NCI-H748 (cell line): ENCODE measurements at regions not wholly inside any gene's neighbourhood (a gene's known extent, or its start where the extent isn't known, plus 50 kb on each side); places are given as distances from the start of the nearest gene placed in this dataset.
A peak's percentile ranks its signal among the peaks of the same experiment; 100 is the strongest.

Source experiments
- DNase-seq: peaks from one replicate; lab custom pipeline; 2025; ENCODE audit not compliant: unreplicated experiment; lab: John Stamatoyannopoulos, UW

DNA sequence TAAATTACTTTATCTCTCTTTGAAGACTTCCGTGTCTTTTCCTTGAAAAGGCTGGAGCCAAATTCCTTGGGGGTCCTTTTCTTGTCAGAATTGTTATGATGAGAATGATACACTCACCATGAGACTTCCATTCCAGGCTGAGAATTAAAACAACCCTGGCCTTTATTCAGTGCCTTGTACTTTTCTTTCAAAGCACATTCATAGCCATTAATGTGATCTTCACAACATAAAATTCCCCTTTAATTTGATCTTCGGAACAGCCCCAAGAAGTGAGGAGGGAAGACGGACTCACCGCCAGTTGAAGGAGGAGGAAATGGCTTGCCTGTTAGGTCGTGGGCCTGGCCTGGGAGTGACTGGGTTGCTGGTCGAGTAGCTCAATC lies 127.3 kb downstream of the DDX1 start:
- no peak for DNase-seq

DNA sequence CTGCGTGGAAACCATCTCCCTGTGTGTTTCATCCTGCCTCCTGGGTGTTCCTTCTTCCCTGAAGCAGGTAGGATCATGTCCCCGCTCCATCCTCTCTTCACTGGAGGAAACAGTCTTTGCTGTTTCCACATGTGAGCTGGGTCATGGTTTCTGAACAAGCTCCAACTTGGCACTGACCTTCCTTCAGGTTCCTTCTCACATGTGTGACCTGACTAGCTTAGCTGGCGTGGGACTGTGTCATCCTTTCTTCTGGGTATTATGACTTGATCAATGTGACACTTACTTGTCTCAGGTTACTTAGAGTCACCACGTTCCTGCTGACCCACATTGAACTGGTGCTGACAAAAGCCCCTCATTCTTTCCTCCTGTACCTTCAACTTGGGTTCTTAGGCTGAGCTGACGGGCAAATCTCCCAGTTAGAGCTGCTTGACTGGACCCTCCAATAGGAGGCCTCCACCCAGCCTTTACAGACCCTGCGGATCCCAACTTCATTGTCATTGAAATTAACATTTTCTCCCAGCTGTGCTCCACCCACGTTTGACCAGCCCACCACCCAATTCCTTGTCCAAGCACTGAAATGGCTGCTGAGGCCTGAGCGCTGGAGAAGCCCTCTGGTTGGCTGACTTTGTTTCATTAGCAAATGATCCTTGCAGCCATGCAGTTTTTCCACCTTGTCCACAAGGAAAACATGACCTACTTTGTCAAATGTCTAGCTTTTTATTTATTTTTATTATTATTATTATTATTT lies 128.1 kb downstream of the DDX1 start:
- DNase-seq, result no peak

DNA sequence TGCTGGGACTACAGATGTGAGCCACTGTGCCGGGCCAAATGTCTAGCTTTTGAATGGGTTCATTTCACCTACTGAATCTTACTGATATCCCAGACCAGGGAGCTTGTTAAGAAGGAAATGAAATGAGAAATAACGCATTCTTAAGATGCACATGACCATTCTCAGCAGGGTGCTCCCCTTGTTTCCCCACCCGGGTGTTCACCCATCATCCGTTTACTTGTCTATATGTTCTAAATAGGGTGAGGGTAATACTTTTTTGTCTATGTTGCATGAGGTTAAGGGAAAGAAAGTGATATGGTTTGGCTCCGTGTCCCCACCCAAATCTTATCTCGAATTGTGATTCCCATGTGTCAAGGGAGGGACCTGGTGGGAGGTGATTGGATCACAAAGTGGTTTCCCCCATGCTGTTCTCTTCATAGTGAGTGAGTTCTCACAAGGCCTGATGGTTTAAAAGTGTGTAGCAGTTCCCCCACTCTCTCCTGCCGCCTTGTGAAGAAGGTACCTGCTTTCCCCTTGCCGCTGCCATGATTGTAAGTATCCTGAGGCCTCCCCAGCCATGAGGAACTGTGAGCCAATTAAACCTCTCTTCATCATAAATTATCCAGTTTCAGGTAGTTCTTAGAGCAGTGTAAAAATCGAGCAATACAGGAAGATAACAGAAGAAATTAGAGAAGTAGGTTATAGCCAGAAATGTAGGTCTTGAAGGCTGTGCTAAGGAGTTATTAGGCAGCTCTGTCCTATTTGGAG lies 129.1 kb downstream of the DDX1 start:
- DNase-seq, result no peak

DNA sequence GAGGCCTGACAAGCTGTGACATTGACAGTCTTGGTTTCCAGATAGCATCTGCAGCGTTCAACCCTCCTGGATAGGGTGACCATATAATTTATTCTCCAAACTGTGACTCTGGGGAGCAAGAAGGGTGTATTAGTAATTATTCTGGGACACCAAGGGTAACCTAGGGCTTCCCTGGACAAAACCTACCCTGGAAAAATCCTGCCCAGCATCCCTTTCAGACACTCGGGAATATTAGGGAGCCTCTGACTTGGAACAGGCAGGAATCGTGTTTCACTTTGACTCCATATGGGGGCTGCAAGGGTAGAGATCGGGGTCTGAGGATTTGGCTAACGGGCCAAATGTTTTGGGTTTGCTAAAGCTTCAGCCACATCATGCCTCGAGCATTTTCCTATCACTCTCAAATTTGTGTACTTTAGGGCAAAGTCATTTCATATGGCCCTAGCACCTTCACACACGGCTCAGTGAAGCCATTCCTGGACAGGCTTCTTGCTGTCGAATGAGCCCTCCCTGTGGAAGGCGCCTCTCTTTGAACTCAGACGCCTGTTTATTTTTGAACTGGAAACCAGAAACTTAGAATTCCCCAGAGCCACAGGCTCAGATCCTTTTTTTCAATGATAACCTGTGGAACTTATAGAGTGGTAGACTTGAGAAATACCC lies 129.9 kb downstream of the DDX1 start:
- no peak for DNase-seq

DNA sequence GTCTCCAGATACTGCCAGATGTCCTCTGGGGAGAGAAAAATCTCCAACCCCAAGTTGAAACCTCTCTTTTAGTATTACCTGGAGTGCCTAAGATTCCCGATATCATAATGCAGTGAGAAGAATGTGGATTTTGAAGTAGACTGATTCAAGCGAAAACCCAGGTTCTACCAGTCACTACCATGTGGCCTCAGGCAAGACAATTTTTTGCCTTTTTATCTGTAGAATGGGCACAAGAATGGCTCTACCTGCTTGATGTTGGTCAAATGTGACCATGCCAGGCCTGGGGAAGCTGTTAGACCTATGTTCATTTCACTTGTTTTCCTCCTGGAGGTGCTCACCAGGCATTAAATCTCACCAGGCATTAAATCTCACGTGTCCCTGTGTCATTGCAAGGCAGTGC lies 131.3 kb downstream of the DDX1 start:
- DNase-seq, result no peak

DNA sequence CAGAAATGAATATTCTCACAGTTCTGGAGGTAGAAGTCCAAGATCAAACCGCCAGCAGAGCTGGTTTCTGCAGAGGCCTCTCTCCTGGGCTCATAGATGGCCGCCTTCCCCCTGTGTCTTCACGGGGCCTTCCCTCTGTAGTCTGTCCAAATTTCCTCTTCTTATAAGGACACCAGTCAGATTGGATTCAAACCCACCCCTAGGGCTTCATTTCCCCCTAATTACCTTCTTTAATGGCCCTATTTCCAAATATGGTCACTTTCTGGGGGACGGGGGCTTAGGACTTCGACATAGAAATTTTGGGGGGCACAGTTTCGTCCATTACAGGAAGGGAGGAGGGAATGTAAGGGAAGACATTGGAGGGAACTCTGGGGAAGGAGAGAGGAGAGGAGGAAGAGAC lies 132.6 kb downstream of the DDX1 start:
- no peak for DNase-seq

DNA sequence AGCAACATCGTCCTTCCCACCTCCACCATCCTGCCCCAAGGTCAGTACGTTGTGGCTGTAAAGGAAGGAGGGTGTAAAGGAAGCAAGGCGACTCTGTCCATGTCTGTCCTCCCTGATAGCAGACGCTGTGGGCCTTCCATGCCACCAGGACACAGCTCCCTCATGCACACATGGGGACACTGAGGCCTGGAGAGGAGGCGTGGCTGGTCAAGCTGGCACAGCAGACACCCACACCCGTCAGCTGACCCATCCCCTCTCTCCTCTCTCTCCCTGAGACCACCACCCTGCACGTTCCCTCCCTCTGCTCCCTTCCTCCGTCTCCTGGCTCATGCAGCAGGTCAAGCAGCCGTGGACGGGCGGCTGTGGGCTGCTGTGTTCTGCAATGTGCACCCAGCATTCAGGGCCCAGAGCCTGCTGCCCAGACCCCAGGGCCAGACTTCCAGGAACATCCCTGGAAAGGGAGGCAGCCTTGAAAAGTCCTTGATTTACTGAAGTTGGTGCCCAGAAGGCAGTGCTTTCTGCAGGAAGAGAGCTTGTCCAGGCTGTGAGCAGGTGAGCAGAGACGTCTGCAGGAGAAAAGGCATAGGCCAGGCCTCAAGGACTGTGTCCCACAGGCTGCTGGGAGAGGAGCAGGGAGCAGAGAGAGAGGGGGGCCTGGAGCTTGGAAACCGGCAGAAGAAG lies 133.6 kb downstream of the DDX1 start:
- DNase-seq, result no peak

DNA sequence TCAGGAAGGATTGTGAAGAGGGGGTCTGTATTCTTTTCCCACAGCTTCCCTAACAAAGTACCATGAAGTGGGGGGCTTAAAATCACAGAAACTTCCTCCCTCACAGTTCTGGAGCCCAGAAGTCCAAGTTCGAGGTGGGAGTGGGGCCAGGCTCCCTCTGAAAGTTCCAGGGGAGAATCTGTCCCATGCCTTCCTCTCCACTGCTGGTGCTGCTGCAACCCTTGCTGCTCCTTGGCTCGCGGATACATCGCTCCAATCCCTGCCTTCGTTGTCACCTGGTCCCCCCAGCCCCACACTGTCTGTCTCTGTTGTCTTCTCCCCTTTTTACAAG lies 134.1 kb downstream of the DDX1 start:
- no peak for DNase-seq

DNA sequence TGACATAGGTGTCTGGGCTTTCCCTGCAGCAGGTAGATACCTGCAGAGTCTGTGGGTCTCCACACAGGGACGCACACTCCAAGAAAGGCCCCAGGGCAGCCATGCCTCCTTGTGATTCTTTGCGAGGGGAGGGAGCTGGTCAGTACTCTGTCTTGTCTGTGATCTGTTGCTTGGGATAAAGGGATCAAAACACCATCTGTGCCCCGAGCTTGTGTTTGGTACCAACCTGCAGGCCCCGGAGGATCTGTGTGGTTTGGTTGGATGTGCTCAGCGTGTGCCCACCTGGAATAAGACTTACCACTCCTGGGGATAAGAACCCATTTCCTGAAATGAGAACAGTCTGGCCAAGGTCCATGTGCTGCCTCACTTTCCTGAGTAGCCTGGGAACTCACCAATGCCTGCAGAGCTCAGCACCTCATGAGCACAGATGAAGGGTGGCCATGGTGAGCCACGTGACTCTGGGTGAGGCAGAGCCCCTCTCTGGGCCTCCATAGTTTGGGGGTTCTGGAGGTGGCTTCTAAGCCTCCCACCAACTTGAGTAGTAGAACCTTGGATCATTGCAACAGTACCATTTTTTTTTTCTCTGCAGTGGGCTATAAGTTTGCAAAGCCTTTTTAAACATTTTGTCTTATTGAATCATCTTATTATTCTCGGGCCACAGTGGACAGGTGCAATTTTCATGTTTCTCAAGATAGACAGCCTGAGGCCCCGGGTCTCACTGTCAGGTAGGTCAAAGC lies 134.8 kb downstream of the DDX1 start:
- DNase-seq, result no peak

DNA sequence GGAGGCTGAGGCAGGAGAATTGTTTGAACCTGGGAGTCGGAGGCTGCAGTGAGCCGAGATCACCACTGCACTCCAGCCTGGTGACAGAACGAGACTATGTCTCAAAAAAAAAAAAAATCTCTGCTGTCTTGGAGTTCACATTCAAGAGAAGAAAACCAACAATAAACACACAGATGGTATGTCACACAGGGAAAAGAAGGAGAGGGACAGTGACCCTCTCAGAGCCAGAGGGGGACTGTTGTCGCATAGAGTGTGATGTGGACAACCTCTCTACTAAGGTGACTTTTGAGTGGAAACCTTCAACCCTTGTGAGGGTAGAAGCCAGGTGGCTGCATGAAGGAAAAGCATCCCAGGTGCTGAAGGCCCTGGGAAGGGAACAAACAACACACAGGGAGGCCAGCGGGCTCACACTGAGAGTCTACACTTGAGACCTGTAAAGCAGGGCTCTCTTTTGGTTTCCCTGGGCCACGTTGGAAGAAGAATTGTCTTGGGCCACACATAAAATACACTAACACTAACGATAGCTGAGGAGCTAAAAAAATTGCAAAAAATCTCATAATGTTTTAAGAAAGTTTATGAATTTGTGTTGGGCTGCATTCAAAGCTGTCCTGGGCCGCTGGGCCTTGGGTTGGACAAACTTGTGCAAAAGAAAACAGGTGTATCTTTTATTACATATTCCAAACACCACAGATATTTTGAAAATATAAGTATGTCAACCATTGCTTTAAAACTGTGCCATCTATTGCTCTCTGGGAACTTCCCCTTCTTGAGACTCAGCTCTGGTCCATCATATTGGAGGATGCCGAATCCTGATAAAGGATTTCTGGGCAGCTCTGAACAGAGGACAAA lies 136.0 kb downstream of the DDX1 start:
- no peak for DNase-seq

DNA sequence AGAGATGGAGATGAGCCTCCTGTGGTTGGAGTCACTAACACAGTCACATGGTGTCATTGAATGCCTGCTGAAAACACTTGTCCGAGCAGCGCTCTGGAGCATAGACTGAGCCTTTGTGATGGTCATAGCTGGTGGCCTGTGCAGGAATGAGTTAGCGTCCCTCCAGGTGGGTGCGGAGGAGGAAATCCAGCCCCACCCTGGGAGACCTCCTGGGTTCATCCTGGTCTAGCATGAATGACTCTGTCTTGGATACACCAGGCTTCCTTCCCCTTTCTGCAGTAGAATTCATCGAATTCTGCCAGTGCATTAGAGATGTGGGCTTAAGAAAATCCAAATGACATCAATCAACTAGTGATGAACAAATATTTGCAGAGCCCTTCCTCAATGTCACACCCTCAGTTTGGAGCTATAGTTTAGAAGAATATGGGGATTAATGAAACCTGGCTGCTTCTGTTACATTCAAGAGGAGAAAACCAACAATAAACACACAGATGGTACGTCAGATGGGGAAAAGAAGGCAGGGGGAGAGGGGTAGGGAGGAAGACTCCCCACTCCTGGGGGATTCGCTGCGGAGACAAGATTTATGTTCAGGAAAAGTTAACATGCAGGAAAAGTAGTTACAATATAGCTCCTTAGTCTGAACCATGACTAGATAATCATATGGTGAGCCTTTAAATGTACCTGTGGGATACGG lies 136.7 kb downstream of the DDX1 start:
- DNase-seq, result peak; percentile 44

DNA sequence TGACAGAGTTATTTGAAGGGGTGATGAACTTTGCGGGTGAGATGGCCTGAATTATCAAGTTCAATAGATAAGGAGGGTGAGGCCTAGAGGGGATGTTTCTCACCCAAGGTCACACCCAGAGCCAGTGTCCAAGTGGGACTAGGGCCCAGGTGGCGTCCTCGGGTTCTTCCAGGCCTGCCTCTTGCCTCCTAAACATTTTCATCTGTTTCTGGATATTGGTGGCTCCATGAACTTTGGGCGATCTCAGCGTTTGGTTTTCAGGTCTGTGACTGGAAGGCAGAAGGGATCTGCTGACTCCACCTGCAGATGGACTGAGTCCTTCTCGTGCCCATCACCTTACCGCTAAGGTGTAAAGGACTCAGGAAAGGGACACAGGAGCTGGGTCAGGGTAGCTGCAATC lies 137.3 kb downstream of the DDX1 start:
- no peak for DNase-seq

DNA sequence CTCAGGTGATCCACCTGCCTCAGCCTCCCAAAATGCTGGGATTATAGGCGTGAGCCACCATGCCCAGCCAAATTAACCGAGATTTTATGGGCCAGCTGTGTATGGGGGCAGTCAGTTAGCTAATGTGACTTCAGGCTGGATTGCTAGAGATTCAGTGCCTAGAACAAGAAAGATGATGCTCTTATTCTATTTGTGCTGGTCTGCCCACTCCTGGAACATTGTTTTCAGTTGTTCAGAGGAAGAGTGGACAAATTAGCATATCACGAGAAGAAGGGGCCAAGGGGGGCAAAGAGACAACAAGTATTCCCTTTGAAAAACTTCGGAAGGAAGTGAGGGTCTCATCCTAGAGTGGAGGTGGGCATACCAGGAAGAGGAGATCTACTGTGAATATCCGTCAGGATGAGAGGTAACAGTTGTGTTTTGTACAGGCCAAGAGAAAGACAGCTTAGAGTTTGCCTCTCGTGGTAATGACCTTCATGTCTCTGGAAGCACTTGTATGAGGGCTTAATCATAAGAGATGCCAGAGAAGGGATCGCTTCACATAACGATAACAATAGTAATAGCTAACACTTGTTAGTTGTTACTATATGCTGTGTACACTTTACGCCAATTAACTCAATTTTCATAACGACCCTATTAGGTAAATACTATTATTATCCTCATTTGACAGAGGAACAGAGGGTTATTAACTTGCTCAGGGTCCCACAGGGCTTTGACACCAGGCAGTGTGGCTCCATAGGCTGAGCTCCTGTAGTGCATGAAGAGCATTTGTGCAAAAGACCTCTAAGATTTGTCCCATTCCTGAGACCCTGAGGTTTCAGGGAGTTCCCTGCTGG lies 138.3 kb downstream of the DDX1 start:
- DNase-seq, result peak; percentile 93

DNA sequence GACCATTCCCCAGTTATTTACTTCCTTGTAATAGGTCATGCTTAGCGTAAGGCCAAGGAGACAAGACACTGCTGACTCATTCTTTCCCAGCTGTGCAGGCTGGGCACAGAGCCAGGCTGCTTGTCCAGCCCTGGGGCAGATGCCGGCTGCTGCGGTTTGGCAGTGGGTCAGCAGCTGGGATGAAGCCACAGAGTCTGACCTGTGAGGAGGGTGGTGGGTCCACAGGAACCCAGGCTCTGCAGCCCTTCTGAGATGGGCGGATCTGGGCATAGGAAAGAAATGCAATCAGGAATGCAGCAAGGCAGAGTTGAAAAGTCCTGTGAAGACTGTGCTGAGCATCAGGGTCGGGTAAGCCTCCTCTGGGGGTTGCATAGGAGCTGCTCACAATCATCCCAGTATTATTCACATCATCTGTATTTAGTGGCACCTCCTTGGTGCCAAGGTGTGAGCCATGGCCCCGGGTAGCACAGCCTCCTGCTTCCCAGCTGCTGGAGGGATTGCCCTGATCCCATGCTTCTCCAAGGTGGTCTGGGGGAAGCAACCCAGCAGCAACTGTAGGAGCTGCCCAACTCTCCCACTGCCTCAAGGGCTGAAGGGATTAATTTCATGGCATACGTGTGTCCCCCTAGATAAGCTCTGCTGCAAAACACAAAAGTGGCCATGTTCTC lies 139.0 kb downstream of the DDX1 start:
- DNase-seq, result peak; percentile 93

DNA sequence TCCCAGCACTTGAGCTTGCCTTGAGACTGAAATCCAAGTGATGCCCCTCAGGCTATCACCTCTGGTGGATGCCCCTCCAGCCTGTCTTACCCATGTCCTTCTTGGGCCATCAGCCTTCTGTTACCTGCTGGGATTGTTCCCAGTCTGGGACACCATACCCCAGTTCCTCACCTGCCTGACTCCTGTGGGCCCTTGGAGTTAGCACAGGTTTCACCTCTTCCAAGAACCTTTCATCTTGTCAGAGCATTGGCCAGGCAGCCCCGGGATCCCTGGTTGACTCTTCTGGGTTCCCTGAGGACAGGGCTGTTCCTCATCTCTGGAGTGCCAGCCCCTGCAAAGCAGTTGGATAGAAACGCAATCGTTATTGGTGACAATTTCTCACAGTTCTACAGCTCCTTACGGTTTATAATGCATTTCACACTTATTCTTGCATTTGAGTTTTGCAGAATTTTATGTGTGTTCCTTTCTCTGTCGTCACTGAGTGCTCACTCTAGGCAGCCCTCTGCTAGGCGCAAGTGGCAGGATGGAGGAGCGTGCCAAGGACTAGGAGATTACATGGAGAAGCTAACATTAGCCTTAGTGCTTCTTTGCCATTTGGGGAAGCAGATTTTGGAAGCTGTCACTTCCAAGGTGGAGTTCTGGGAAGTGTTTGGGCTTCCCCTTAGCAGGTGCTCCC lies 139.7 kb downstream of the DDX1 start:
- no peak for DNase-seq

DNA sequence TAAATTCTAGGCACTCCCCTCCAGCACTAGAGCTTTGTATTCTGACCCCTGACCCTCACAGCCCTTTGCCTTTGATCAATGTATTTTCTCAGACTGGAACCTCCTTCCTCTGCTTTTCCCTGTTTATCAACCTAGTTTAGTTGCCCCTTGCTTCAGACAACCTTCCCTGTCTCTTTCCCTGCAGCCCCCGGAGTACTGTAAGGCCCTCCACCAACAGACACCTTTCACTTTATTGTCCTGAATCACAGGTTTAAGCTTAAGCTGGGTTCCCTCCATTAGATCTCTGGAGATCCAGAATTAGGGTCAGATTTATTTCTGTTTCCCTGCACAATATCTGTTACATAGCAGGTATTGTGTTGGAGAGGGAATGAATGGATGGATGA lies 140.2 kb downstream of the DDX1 start:
- no peak for DNase-seq

DNA sequence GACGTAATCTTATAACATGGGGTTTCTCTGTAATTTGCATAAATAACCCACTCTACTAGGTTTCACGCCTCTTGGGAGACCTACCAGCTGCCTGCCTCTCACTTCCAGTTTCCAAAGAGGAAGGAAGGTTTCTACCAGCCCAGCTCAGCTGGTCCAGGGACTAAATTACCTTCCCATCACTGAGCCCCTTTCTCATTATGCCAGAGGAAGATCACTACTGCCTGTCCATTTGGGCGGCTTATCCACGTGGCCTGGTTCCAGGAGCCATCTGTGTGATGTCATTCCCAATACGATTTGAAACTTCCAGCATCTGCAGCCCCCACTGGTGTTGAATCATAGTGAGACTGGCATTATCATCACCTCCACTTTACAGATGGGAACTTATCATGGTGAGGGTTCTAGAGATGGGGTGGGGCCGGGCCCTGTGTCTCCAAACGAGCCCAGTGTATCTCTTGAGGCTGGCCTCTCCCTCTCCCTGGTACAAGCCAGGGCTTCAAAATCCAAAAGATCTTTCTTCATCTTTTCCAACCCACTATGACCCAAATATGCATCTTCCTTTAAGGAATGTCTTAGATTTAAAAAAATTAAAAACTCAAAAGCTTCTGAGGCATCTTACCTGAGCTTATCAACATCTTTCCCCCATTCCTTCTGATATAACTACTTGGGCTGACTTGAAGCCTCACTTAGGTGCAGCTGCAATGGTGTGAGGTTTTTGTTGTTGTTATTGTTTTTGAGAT lies 140.8 kb downstream of the DDX1 start:
- DNase-seq, result no peak
